ENCODE measurements at regions not wholly inside any gene's neighbourhood (a gene's known extent, or its start where the extent isn't known, plus 50 kb on each side); places are given as distances from the start of the nearest gene placed in this dataset.

- Histone ChIP-seq H3K4me1 (ENCODE audit: control insufficient read depth, extremely low read depth, insufficient read depth, low read length) (no peaks in the 10 kb centered on the region), H4K20me1 (replicated peaks; ENCODE audit: control insufficient read depth, extremely low read depth, insufficient read depth, low read length) (no peaks in the 10 kb centered on the region), H3K9ac (replicated peaks; ENCODE audit: extremely low read depth, insufficient read depth, low read length) (no peak overlapping the region), H3K79me2 (ENCODE audit: control insufficient read depth, insufficient read depth, low read length) (no peaks in the 10 kb centered on the region), H3K4me3 (replicated peaks in 1 of 3; ENCODE audit: insufficient read depth in 1 of 3, low read depth in 1 of 3, low read length in 3 of 3) (no peak overlapping the region), H3K4me2 (ENCODE audit: insufficient read depth, low read length) (no peak overlapping the region), H3K9me3 (replicated peaks; ENCODE audit: control insufficient read depth, insufficient read depth, low read length) (no peaks in the 10 kb centered on the region), H2AFZ (ENCODE audit: low read depth, low read length) (no peak overlapping the region), H3K9me1 (replicated peaks; ENCODE audit: control insufficient read depth, extremely low read depth, insufficient read depth, low read length) (no peaks in the 10 kb centered on the region), H3K27me3 (ENCODE audit: control insufficient read depth in 2 of 2, insufficient read depth in 2 of 2, low read length in 2 of 2) (no peaks in the 10 kb centered on the region), H3K36me3 (ENCODE audit: control insufficient read depth in 2 of 2, extremely low read depth in 1 of 2, insufficient read depth in 2 of 2, low read length in 2 of 2) (no peaks in the 10 kb centered on the region), H3K27ac (ENCODE audit: insufficient read depth, low read depth, low read length) (no peak overlapping the region)
- ChIA-PET CTCF (no interaction called here), POLR2A (interaction anchor here (0.6 kb wide), 1 partner anchor 783 kb away, joined by 4 read pairs; no protein-coding TSS in a partner anchor)
- no TSS peak for BruUV-seq (replicated peaks)
- FAIRE-seq (no peak), DNase-seq (ENCODE audit: low read depth, low spot score) (no peak)
- no peak for TF ChIP-seq JUN (IDR thresholded peaks at IDR 0.05; ENCODE audit: borderline replicate concordance, insufficient read depth, insufficient read length, low read depth)
- no peak for TF ChIP-seq MYC (IDR thresholded peaks at IDR 0.05; ENCODE audit: low read depth, low read length)
- no peak for TF ChIP-seq POLR2AphosphoS5 (IDR thresholded peaks at IDR 0.05; ENCODE audit: insufficient read depth, low read depth, low read length)
- TF ChIP-seq GATA2 (IDR thresholded peaks at IDR 0.05; ENCODE audit: insufficient read depth, insufficient read length, low read depth, low read length) = no peak
- TF ChIP-seq MAX (IDR thresholded peaks at IDR 0.05; ENCODE audit: insufficient read depth, insufficient read length) = no peak
- no peak for TF ChIP-seq CTCF (IDR thresholded peaks at IDR 0.05; ENCODE audit: extremely low read depth in 1 of 2, insufficient read depth in 1 of 2, low read depth in 1 of 2, low read length in 2 of 2)
- no peak for TF ChIP-seq POLR2A (IDR thresholded peaks at IDR 0.05; ENCODE audit: low read depth, low read length)
- TF ChIP-seq EZH2 (IDR thresholded peaks at IDR 0.05; ENCODE audit: borderline replicate concordance, low read depth, low read length, severe bottlenecking) = no peak
- no peak for TF ChIP-seq FOS (IDR thresholded peaks at IDR 0.05; ENCODE audit: borderline replicate concordance, insufficient read depth, low read length)
- dilution Hi-C loops (cut with MboI; ENCODE audit: extremely low pct_ligation_motif_present, low sequenced_read_pairs) (no loop called here), intact Hi-C loops (cut with micrococcal nuclease) (no loop called here)
Measured at GRCh38 chr6:95518630-95519227, 58.6 kb upstream of the MANEA start.

Data from endothelial cell of umbilical vein (primary cell).